Lung (tissue), 11 donors: ENCODE measurements at regions not wholly inside any gene's neighbourhood (a gene's known extent, or its start where the extent isn't known, plus 50 kb on each side); places are given as distances from the start of the nearest gene placed in this dataset.

Experiments used
- ATAC-seq: fragments of 200-7000 bp; cut with Tn5 transposase; one replicate; pipeline ENCODE4 v1.9.1; 2020; ENCODE audit warnings: moderate number of reproducible peaks; ENCODE audit not compliant: insufficient read depth, low FRiP score
- DNase-seq, 3 donors: peaks; one replicate each; pipeline ENCODE4 v3.0.0-alpha.2; 2013 to 2017
- H3K27ac ChIP-seq, 2 donors: one replicate each; pipeline ENCODE4 v1.5.1; 2013; ENCODE audit warnings: mild to moderate bottlenecking in 2 of 2, moderate library complexity in 2 of 2, control low read depth in 1 of 2, inconsistent platforms in 1 of 2, low read depth in 1 of 2, low read length in 1 of 2
- H3K27me3 ChIP-seq, 3 donors: one replicate each; pipeline ENCODE4 v1.5.1; 2013; ENCODE audit warnings: low read length in 2 of 3; ENCODE audit not compliant: control insufficient read depth in 3 of 3, insufficient read depth in 3 of 3
- H3K36me3 ChIP-seq, 4 donors: one replicate each; pipeline ENCODE4 v1.5.1; 2013; ENCODE audit warnings: low read length in 4 of 4, mild to moderate bottlenecking in 1 of 4, moderate library complexity in 1 of 4; ENCODE audit not compliant: control insufficient read depth in 4 of 4, insufficient read depth in 4 of 4
- H3K4me1 ChIP-seq, 5 donors: one replicate each; pipeline ENCODE4 v1.5.1; 2013; ENCODE audit warnings: low read length in 5 of 5, mild to moderate bottlenecking in 2 of 5, moderate library complexity in 1 of 5; ENCODE audit not compliant: control insufficient read depth in 5 of 5, insufficient read depth in 5 of 5
- H3K4me3 ChIP-seq: one replicate; pipeline ENCODE4 v1.5.1; 2013; ENCODE audit warnings: mild to moderate bottlenecking, control low read depth, moderate library complexity
- H3K9ac ChIP-seq, 2 donors: one replicate each; pipeline ENCODE4 v1.5.1; 2013; ENCODE audit warnings: low read length in 2 of 2, control low read depth in 1 of 2; ENCODE audit not compliant: insufficient read depth in 1 of 2
- H3K9me3 ChIP-seq, 4 donors: one replicate each; pipeline ENCODE4 v1.5.1; 2013; ENCODE audit warnings: low read length in 3 of 4, mild to moderate bottlenecking in 1 of 4, moderate library complexity in 1 of 4; ENCODE audit not compliant: control insufficient read depth in 4 of 4, insufficient read depth in 3 of 4
- WGBS, 2 donors: extraction: QIAGEN DNeasy Blood & Tissue Kit; methylation state at CpG; one replicate each; pipeline ENCODE4 v1.1.7; 2013; 5-methylcytosine and 5-hydroxymethylcytosine counted together
- TF ChIP-seq, protein P1 (sequence below): IDR thresholded peaks from 2 replicates; pipeline ENCODE4 v1.5.1; 2012; ENCODE audit warnings: mild to moderate bottlenecking; ENCODE audit errors: control extremely low read depth, extremely low read depth
- donor health status: control.
- donor health status: control.
- donor health status: Bipolar disorder and iron deficiency.
- donor health status: healthy.
- donor health status: DM: yes; HTN: yes; CAD: no.

- Histone ChIP-seq H3K36me3 (no peaks in the 10 kb centered on the region), H3K4me3 (no peak overlapping the region), H3K27me3 (no peaks in the 10 kb centered on the region), H3K9ac (no peak overlapping the region), H3K9me3 (no peaks in the 10 kb centered on the region), H3K27ac (no peak overlapping the region), H3K4me1 (no peaks in the 10 kb centered on the region)
- 82 to 88% methylated on average over 4 of the region's 4 CpGs for WGBS, 2 donors
- TF ChIP-seq, protein P1, sequence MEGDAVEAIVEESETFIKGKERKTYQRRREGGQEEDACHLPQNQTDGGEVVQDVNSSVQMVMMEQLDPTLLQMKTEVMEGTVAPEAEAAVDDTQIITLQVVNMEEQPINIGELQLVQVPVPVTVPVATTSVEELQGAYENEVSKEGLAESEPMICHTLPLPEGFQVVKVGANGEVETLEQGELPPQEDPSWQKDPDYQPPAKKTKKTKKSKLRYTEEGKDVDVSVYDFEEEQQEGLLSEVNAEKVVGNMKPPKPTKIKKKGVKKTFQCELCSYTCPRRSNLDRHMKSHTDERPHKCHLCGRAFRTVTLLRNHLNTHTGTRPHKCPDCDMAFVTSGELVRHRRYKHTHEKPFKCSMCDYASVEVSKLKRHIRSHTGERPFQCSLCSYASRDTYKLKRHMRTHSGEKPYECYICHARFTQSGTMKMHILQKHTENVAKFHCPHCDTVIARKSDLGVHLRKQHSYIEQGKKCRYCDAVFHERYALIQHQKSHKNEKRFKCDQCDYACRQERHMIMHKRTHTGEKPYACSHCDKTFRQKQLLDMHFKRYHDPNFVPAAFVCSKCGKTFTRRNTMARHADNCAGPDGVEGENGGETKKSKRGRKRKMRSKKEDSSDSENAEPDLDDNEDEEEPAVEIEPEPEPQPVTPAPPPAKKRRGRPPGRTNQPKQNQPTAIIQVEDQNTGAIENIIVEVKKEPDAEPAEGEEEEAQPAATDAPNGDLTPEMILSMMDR: no peak
- no peak for DNase-seq
- ATAC-seq: no peak
Observed at GRCh38 chr4:166318810-166319525, 445.9 kb downstream of the TLL1 start.

- H3K4me3 ChIP-seq: no peak overlapping the region
- TF ChIP-seq, protein P1: no peak
- no peak overlapping the region for H3K27ac ChIP-seq
- peaks cover 0 to 3% (median 0%) of the 10 kb centered on the region in 4 donors for H3K9me3 ChIP-seq
- no peak for DNase-seq
- no peak overlapping the region for H3K9ac ChIP-seq
- no peaks in the 10 kb centered on the region for H3K36me3 ChIP-seq
- ATAC-seq: no peak
- H3K4me1 ChIP-seq: no peaks in the 10 kb centered on the region
- no peaks in the 10 kb centered on the region for H3K27me3 ChIP-seq
- 83 to 85% methylated on average over 2 of the region's 2 CpGs for WGBS, 2 donors
Observed at GRCh38 chr4:166323250-166323649, 450.2 kb downstream of the TLL1 start.

DNA sequence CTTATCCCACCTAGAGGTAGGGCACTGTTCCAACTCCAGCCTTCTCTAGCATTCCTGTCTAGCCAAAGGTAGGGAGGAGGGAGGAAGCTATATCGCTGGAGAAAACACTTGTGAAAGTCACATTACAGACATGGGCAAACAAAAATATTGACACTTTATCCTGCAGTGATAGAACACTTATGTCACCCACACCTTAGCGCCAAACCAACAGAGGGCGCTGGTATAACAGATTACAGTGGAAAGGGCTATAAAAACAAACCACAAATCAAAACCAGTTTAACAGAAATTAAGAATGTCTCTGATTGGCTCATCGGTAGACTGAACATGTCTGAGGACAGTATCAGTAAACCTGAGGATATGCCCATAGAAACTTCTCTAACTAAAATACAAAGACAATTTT is 451.3 kb downstream of the TLL1 start:
- TF ChIP-seq, protein P1: no peak
- Histone ChIP-seq H3K36me3 (no peaks in the 10 kb centered on the region), H3K27me3 (no peaks in the 10 kb centered on the region), H3K4me3 (no peak overlapping the region), H3K27ac (no peak overlapping the region), H3K9ac (no peak overlapping the region), H3K4me1 (no peaks in the 10 kb centered on the region), H3K9me3 (peaks cover 0 to 3% (median 0%) of the 10 kb centered on the region in 4 donors)
- DNase-seq: no peak
- no peak for ATAC-seq
- WGBS, 2 donors: 56 to 68% methylated on average over 4 of the region's 4 CpGs
